ENCODE measurements at regions not wholly inside any gene's neighbourhood (a gene's known extent, or its start where the extent isn't known, plus 50 kb on each side); places are given as distances from the start of the nearest gene placed in this dataset.

- TF ChIP-seq CTCF (IDR thresholded peaks at IDR 0.05) (no peak), POLR2A (IDR thresholded peaks at IDR 0.05) (no peak)
Observed at GRCh38 chr9:19885608-19886007, 96.8 kb upstream of the SLC24A2 start.

Measured in stomach (tissue), 4 donors.